GM12864 (cell line): ENCODE measurements at regions not wholly inside any gene's neighbourhood (a gene's known extent, or its start where the extent isn't known, plus 50 kb on each side); places are given as distances from the start of the nearest gene placed in this dataset.

Experiments used
- DNase-seq: peaks from one replicate; pipeline ENCODE4 v3.0.0-alpha.2; 2011; ENCODE audit warnings: low read depth
- H3K4me3 ChIP-seq: 2 replicates; pipeline ENCODE4 v1.5.1; 2011; ENCODE audit warnings: mild to moderate bottlenecking, low read depth, low read length, control low read depth
- TF ChIP-seq, protein P1 (sequence below): IDR thresholded peaks from 2 replicates; pipeline ENCODE4 v1.5.1; 2011; ENCODE audit warnings: low read depth, mild to moderate bottlenecking, moderate library complexity, low read length, control low read depth, inconsistent platforms; ENCODE audit errors: missing control alignments

- TF ChIP-seq, protein P1, sequence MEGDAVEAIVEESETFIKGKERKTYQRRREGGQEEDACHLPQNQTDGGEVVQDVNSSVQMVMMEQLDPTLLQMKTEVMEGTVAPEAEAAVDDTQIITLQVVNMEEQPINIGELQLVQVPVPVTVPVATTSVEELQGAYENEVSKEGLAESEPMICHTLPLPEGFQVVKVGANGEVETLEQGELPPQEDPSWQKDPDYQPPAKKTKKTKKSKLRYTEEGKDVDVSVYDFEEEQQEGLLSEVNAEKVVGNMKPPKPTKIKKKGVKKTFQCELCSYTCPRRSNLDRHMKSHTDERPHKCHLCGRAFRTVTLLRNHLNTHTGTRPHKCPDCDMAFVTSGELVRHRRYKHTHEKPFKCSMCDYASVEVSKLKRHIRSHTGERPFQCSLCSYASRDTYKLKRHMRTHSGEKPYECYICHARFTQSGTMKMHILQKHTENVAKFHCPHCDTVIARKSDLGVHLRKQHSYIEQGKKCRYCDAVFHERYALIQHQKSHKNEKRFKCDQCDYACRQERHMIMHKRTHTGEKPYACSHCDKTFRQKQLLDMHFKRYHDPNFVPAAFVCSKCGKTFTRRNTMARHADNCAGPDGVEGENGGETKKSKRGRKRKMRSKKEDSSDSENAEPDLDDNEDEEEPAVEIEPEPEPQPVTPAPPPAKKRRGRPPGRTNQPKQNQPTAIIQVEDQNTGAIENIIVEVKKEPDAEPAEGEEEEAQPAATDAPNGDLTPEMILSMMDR = no peak
These were observed 673.8 kb upstream of the MGAT4C start for GRCh38 chr12:86929962-86930361.

GRCh38 chr12:86917121-86917520, 660.9 kb upstream of the MGAT4C start:
- no peak overlapping the region for H3K4me3 ChIP-seq
- no peak for DNase-seq
- TF ChIP-seq, protein P1 = no peak

More at GRCh38 chr12:86929962-86930361, 673.8 kb upstream of the MGAT4C start:
- no peak overlapping the region for H3K4me3 ChIP-seq
- DNase-seq = no peak

DNA sequence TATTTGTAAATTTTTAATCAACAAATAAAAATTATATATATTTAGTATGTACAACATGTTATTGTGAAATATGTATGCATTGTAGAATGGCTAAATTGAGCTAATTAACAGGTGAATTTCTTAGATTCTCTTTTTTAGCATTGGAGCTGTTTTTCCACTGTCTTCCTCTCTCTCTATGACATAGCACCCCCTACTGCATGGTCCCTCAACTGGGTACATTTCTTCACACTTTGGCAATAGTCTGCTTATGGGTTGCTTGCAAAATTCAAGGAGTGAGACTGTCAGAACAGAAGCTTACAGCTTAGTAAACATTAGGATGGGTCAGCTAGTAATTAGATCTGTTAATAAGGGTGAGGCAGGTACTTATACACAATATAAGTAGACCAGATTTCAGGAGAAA, 658.5 kb upstream of the MGAT4C start:
- DNase-seq = no peak
- H3K4me3 ChIP-seq = no peak overlapping the region
- TF ChIP-seq, protein P1 = no peak

DNA sequence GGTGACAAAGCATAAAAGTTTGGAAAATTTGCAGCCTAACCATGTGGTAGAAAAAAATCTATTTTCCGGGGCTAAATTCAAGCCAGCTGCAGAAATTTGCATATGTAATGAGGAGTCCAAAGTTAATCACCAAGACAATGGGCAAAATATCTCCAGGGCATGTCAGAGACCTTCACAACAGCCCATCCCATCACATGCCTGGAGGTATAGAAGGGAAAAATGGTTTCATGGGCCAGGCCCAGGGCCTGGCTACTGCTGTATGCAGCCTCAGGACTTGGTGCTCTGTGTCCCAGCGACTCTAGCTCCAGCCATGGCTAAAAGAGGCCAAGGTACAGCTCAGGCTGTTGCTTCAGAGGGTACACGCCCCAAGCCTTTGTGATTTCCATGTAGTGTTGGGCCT, 655.8 kb upstream of the MGAT4C start:
- no peak overlapping the region for H3K4me3 ChIP-seq
- DNase-seq = no peak
- TF ChIP-seq, protein P1 = no peak

- H3K4me3 ChIP-seq = no peak overlapping the region
- TF ChIP-seq, protein P1 = no peak
- DNase-seq = no peak
These were observed 647.0 kb upstream of the MGAT4C start for GRCh38 chr12:86903159-86903558.

- DNase-seq = no peak
- TF ChIP-seq, protein P1 = no peak
- no peak overlapping the region for H3K4me3 ChIP-seq
These were observed 604.6 kb upstream of the MGAT4C start for GRCh38 chr12:86860776-86861175.

GRCh38 chr12:86852451-86852850, 596.3 kb upstream of the MGAT4C start:
- no peak for DNase-seq
- TF ChIP-seq, protein P1 = no peak
- H3K4me3 ChIP-seq = no peak overlapping the region
